ENCODE measurements at regions not wholly inside any gene's neighbourhood (a gene's known extent, or its start where the extent isn't known, plus 50 kb on each side); places are given as distances from the start of the nearest gene placed in this dataset.
A peak's percentile ranks its signal among the peaks of the same experiment; 100 is the strongest.

- TF ChIP-seq, protein P1, sequence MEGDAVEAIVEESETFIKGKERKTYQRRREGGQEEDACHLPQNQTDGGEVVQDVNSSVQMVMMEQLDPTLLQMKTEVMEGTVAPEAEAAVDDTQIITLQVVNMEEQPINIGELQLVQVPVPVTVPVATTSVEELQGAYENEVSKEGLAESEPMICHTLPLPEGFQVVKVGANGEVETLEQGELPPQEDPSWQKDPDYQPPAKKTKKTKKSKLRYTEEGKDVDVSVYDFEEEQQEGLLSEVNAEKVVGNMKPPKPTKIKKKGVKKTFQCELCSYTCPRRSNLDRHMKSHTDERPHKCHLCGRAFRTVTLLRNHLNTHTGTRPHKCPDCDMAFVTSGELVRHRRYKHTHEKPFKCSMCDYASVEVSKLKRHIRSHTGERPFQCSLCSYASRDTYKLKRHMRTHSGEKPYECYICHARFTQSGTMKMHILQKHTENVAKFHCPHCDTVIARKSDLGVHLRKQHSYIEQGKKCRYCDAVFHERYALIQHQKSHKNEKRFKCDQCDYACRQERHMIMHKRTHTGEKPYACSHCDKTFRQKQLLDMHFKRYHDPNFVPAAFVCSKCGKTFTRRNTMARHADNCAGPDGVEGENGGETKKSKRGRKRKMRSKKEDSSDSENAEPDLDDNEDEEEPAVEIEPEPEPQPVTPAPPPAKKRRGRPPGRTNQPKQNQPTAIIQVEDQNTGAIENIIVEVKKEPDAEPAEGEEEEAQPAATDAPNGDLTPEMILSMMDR (IDR thresholded peaks at IDR 0.05): peak; percentile 34; the same call in 1 of the 2 replicates
Observed at GRCh38 chr11:80727315-80727714, 1286.5 kb upstream of the TENM4 start.

GRCh38 chr11:80726236-80726635 is 1285.4 kb upstream of the TENM4 start:
- TF ChIP-seq, protein P1 (IDR thresholded peaks at IDR 0.05): no peak

GRCh38 chr11:80724366-80724765 is 1283.5 kb upstream of the TENM4 start:
- TF ChIP-seq, protein P1 (IDR thresholded peaks at IDR 0.05): no peak

GRCh38 chr11:80722629-80723028 is 1281.8 kb upstream of the TENM4 start:
- TF ChIP-seq, protein P1 (IDR thresholded peaks at IDR 0.05): no peak

- TF ChIP-seq, protein P1 (IDR thresholded peaks at IDR 0.05): no peak
Observed at GRCh38 chr11:80720295-80720694, 1279.5 kb upstream of the TENM4 start.

- TF ChIP-seq, protein P1 (IDR thresholded peaks at IDR 0.05): no peak
Observed at GRCh38 chr11:80719292-80719646, 1278.4 kb upstream of the TENM4 start.

GRCh38 chr11:80718611-80719291 is 1277.9 kb upstream of the TENM4 start:
- TF ChIP-seq, protein P1 (IDR thresholded peaks at IDR 0.05): no peak

DNA sequence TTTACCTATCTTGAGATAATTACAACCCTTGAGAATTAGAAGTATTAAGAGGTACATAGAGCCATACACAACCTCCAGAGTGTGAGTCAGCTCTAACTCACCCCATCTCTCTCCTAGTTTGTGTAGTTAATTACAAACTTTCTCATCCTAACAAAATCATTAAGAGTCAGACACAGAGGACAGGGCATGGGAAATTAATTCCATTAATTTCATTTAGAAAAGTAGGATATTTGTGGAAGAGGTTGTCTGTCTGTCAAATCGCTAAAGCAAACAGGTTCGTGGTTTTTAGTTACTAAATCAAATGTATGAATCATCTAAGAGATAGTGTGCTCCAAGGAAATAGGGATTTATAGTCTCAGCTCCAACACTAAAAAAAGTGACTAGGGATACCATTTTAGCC is 1261.4 kb upstream of the TENM4 start:
- TF ChIP-seq, protein P1 (IDR thresholded peaks at IDR 0.05): no peak
